ENCODE measurements at regions not wholly inside any gene's neighbourhood (a gene's known extent, or its start where the extent isn't known, plus 50 kb on each side); places are given as distances from the start of the nearest gene placed in this dataset.
"Not testable (repeated sequence)": the region's sequence is repeated elsewhere in the genome, so short reads cannot be mapped to it uniquely, and the experiment has no call there.

DNA sequence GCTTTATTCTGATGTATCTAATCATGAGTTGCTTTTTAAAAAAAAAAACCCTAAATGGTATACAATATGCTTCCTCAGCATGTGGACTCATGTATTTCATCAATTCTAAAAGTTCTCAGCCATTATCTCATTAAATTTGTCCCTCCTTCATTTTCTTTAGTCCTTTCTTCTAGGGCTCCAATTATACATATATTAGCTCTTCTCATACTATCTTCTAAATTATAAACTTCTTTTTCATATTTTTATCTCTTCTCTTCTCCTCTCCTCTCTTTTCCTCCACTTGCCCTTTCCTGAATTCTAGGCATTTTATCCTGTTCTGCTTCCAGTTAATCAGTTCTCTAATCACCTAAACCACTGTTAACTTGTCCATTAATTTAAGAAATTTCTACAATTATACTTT is 55.0 kb upstream of the IL33 start:
- DNase-seq, result no peak

DNA sequence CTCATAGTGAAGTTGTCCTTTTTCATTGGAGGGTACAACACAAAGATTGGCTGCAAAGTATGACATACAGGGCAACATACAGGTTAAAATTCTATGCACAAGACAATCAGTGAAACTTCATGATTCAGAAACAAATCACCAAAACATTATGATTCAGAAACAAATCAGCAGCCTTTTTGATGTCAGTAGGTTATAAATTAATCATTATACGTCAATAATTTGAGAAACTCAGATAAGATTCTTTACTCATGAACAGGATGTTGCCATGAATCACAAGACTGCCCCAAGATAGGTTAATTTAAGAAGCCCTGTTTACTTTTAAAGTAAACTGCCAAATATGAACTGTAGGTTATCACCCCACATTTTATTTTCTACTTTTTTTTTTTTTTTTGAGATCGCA is 62.2 kb upstream of the IL33 start:
- no peak for DNase-seq

DNA sequence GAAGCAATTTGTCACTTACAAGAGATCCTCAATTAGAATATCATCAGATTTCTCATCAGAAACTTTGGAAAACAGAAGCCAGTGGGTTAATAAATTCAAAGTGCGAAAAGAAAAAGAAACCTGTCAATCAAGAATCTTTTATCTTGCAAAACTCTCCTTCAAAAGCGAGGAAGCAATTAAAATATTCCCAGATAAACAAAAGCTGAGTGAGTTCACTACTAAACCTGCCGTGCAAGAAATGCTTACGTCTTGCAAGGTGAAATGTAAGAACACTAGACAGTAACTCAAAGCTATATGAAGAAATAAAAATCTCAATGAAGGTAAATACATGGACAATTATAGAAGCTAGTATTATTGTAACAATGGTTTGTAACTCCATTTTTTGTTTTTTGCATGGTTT is 62.8 kb upstream of the IL33 start:
- no peak for DNase-seq

DNA sequence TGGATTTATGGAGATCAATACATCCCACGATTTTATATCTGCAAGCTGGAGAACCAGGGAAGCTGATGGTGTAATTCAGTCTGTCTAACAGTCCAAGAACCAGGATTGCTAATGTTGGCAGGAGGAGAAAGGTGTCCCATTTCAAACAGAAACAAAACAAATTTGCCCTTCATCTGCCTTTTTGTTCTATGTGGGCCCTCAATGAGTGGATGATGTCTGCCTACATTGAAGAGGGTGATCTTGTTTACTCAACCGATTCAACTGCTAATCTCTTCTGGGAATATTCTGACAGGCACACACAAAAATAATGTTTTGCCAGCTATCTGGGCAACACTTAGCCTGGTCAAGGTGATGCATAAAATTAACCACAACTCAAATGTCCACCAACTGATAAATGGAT is 65.1 kb upstream of the IL33 start:
- DNase-seq, result no peak

DNA sequence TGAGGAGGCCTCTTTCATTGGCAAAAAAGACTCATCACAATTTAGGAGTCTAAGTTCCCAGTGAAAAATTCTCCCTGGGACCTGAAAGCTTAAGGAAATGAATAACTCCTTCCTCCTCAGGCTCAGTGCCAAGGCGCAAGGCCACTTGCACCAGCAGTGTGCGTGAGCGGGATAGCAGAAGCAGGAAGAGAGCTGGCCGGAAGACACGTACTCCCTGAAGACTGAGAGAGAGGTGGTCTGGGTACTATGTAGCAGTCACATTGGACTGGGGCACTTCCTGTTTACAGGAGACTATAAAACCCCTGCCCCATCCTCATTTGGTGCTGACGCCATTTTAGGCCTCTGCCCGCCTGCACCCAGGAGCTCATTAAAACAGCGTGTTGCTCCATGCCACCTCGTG is 66.3 kb upstream of the IL33 start:
- no peak for DNase-seq

DNA sequence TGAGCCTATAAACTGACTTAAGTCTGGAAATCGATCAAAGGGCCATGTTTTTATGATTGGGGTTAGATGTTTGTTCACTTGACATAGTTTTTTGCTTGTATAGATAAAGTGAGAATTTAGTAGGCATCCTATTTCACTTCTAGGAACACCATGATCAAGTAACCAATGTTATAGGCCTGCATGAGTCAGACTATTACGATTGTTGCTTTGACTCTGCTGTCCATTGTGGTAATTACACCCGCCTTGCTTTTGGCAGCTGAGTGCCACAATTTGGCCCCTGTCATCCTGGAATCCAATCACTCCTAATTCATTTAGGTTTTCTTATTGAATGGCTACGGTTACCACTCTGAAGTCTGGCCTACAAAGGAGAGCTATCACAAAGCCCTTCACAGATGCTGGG is 67.8 kb upstream of the IL33 start:
- DNase-seq, result no peak

DNA sequence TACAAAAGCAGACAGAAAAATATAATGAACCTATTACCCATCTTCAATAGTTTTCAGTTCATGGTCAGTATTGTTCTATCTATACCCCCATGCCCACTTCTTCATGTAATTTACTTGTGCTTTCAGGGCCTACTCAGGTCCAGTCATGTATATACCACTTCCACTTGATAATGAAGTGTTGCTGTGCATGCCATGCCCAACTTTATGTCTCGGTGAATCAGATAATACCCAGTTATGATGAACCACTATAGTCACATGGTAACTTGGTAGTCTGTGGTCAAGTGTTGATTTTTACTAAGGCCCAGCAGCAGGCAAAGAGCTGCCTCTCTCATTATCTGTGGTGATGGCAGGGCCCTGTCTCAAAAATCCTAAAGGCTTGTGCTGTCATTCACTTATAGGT is 70.7 kb upstream of the IL33 start:
- no peak for DNase-seq

DNA sequence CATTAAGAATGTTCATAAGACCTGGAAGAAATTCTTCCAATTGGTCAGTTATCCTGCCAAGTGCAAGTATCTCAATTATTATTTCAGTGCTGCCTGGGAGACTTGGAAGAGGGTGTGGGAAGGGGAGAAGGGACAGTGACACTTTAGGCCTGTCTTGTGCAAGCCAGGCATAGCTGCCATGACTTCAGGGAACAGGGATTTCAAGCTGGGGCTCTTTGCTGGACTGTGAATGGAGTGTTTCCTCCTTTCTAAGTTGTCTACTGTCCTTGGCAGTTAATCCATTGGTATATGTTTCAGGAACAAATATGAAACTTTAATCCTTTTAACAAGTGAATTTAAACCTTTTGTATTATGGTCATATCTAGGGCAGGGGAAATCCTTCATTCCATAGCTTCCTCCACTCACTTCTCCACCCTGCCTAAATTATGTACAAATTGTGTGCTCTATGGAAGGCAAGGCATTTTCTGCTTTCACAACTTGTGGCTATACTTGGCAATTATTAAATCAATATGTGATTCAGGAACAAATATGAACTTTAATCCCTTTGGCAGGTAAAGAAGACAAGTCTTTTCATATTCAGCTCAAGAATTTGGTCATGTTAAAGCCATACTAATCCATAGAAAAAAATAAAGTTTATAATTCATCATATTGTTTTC is 72.7 kb upstream of the IL33 start:
- no peak for DNase-seq

DNA sequence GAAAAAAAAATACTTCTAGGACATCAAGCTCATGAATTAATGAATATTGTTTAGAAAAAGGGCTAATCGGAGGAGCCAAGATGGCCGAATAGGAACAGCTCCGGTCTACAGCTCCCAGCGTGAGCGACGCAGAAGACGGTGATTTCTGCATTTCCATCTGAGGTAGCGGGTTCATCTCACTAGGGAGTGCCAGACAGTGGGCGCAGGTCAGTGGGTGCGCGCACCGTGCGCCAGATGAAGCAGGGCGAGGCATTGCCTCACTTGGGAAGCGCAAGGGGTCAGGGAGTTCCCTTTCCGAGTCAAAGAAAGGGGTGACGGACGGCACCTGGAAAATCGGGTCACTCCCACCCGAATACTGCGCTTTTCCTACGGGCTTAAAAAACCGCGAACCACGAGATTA is 79.8 kb upstream of the IL33 start:
- not testable (repeated sequence) for DNase-seq

DNA sequence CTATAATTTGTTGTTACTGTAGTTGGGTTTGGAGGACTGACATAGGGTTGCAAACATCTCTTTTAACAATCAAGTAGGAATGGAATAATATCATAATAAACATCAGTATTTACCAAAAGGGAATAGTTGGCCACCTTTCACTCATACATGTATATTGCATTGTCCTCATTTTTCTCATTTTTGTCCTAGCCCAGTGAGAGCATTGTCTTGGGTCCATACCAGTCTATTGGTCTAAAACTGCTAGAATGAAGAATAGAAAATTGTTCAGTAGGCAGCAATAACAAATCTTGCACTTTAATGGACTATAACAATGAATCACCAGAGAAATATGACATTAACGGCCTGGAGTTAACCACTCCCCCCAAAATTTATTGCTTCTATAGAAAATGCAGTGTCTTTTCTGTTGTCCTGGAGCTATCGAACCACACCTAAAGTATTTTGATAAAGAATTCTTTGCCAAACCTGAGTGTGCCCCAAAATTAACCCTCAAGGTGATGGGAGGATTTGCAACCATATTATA is 80.9 kb upstream of the IL33 start:
- DNase-seq, result no peak

DNA sequence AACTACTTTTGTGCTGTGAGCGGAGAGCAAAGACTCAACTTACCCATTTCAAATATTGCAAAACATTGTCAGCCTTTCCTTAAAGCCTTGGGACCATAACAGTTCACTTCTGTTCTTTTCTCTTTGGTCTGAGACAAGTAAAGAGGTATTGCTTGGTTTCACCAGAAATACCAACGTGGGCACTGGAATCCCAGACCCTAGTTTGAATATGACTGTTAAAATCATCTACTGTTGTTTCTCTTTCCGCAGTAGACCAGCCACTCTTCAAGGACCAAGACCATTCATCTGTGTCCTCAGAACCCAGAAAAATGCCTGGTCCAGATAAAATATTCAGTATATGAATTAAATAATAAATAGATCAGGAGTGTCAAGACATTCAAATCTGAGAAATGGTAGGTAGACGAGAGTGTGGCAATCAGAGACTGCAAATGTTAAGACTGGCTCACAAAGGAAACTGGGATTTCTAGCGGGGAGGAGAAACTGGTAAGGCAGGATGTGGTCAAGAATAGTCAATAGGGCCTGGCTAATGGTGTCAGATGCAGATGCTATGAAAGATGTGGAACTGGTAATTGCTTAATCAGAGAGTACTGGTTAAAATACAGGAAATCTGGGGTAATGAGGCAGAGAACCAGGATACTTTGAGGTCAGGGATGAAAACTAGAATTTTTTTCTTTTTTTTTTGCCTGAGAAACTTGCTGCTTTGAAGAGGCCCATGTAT is 82.1 kb upstream of the IL33 start:
- DNase-seq, result no peak

DNA sequence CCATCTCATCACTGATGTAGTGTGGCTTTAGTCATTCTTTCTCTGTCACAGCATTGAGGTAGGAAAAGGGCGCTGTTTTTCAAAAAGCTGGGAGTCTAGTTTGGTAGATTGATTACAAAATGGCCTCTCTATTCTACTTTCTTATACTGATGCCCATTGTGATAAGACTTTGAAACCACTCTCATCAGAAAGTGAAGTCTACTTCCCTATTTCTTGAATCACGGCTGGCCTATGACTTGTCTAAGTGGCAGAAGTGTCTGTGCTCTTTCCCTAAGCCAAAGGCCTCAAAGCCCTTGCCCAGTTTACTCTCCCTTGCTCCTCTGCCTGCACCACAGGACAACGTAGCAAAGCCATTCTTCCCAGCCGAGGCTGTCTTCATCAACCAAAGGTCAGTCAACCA is 83.0 kb upstream of the IL33 start:
- no peak for DNase-seq

DNA sequence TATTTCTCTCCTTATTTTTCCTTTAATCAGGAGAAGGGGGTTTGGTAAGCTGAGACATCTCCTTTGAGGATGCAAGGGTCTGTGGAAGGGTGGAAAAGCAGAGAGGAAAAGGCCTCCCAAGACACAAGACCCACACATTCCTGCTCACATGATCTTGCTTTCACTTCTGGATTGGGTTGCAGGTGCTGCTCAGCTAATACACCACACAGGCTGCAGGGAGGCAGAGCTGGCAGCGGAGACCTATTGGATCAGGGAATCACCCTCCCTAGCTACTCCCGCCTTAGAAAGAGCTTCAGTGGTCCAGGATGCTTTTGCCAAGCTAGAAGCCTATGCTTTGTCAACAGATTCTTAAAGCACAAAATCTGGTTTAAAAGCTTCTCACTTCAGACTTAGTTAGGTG is 87.6 kb upstream of the IL33 start:
- no peak for DNase-seq

DNA sequence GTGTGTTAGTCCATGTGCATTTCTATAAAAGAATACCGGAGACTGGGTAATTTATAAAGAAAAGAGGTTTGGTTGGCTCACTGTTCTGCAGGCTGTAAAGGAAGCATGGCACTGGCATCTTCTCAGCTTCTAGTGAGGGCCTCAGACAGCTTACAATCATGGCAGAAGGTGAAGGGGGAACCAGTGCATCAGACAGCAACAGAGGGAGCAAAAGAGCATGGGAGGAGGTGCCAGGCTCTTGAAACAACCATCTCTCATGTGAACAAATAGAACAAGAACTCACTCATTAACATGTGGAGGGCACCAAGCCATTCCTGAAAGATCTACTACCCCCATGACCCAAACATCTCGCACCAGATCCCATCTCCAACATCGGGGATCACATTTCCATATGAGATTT is 89.2 kb upstream of the IL33 start:
- DNase-seq, result no peak

DNA sequence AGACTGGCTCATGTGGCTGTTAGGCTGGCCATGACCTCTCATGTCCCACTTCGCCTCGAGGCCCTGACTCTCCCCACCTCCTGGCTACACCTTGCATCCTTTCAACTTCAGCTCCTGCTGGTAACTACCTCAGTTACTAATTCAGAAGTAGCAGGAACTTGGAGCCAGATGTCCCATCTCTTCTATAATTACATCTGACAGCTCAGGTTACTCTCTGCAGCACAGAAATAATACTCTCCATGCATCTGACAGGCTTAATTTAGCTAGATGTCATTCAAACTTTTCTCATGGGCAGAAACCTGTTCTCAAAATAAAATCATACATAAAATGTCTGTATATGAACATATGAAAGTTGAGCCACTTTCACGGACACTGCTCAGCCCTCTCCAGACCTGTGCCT is 92.2 kb upstream of the IL33 start:
- DNase-seq, result no peak

DNA sequence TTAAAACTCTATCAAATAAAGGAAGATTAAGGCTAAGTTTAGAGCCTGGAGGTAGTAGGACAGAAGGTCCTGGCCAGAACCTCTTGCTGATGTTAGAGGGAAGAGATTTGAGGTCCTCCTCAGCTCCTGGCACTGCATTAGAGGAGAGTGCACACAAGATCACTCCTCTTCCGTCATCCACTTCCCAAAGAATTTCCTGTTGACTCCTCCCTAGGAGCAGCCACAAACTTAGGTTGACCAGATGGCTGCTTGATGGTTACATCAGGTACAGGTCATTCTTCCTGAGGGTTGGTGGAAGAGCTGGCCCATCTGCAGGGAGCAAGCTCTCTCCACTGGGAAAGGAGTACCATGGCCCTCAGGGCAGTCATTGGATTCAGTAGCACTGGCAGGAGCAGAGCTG is 93.9 kb upstream of the IL33 start:
- no peak for DNase-seq

DNA sequence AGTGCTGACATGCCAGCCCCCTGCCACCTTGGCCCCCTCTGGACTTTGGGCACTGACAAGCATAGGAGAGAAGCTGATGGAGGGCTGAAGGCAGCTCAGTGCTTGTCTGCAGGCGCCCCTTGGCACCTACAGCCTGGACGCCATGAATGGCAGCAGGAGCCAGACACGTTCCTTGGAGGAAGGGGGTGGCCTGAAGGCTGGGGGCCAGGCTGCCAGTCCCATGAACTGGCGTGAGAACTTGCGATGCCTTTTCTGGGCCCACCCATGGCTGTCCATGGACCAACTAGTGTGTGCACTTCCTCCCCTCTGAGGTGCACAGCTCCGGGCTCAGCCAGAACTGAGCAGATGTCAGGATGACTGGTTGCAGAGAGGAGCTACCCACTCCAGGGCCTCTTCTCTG is 99.0 kb upstream of the RANBP6 start:
- DNase-seq, result no peak

DNA sequence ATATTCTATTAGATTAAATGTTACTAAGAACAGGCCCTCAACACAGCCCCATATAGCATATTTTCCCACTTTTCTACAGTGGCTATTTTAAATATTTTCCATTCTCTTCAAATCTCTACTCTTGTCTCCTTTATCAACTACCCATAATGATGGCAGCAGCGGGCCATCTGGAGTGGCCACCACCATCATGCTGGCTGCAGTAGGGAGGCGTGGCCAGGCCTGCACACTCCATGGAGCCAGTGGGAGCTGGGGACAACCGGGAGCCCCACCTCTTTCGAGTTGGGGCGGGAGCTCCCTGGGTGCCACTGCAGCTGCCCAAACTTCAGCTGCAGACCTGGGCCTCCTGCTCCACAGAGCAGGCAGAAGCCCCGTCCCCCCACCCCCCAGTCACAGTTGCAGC is 98.4 kb upstream of the RANBP6 start:
- no peak for DNase-seq

DNA sequence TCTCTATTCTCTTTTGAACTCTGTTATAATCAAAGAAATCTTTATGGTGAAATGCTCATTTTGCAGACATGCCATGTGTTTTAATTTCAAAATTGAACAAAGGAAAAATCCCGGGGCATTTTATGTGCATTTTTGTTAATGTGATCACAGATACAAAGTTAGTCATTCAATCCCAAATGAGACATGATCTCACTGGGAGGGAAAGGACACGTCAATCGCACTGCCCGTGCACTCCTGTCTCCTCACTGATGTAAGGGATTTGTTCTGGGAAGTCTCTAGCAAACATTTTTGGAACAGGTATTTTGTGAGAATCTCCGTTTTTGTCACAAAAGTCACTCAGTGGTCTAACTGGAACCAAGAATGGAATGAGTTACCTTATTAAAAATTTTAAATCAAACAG is 97.9 kb upstream of the RANBP6 start:
- DNase-seq, result no peak

DNA sequence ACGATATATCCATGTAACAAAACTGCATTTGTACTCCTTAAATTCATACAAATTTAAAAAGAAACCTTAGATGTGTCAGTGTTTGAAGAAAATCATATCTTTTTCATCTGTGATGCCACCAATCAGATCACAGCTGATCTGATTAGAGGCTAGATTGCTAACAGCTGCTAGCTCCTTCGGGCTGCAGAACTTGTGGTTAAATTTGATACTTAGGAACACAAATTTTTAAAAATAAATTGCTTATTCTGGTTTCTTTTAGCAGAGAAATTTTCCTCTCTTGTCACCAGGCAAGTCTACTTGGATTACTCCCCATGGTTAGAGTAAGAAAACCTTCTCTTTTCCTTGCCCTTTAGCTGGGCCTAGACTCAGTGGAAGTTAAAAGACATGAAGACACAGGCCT is 94.6 kb upstream of the RANBP6 start:
- DNase-seq, result no peak

DNA sequence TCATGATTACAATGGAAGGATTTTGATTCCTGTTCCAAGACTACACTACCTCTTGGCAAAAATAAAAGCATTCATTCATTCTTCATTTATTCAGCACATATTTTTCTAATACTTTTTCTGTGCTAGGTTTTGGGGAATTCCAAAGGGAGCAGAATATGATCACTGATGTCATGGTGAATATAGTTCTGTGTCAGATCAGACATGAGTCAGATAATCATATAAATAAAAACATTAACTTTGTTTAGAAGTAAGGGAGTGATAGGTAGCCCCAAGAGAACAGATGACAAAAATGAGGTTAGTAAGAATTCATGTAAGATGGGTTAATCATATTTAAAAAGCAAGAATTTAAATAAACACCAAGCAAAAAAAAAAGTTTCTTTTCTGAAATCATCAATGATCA is 94.1 kb upstream of the RANBP6 start:
- no peak for DNase-seq

DNA sequence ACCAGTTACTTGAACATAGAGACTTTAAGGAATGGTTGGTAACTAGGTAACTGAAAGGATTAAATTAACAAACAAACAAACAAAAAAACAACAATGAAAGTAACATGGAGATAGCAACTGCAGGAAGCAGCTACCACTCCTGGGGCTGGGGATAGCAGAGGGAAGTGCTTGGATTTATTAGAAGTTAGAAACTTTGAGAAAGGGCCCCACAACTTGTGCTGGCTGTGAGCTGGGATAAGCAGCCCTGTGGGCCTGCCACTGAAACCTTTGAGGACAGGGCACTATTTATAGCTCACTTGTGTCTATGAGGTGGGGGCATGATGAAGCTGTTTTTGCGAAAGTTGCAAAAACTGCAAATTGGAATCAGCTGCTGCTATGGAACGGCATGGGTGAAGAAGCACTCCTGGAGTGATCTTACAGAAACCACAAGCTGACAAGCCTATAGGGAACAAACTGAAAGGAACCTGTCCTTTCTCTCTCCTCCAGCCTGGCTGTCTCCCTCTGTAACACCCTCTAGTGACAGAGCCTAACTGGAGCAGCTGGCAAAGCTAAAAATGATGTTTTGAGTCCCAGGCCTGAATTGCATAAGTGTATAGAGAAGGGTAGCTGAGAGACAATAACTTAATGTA is 91.4 kb upstream of the RANBP6 start:
- peak in 18 of 56 donors; percentile 1 to 38 (median 6) for DNase-seq

DNA sequence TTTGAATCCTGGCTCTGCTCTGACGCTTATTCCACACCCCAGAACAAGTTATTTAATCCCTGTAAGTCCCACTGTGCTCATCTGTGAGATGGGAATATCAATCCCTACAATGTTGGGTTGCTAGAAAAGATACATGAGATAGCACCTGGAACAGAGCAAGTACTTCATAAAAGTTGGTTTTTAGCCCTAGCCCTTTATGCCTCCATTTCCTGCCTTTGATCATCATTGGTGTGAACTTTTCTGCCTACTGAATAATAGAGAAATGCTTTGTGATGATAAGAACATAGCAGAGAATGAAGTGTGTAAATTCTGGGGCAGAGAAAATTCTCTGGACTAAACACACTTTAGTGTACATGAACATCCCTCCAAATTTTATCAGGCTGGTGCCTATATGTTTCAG is 90.3 kb upstream of the RANBP6 start:
- DNase-seq, result no peak
